Endodermal cell (in vitro differentiated cells): ENCODE measurements at regions not wholly inside any gene's neighbourhood (a gene's known extent, or its start where the extent isn't known, plus 50 kb on each side); places are given as distances from the start of the nearest gene placed in this dataset.

Experiments
- DNase-seq: peaks from one replicate; pipeline ENCODE4 v3.0.0-alpha.2; 2017
- H3K27ac ChIP-seq: 2 replicates; pipeline ENCODE4 v1.5.1; 2013; ENCODE audit warnings: mild to moderate bottlenecking, low read depth, low read length, moderate library complexity
- H3K27me3 ChIP-seq: 2 replicates; pipeline ENCODE4 v1.6.1; 2013; ENCODE audit warnings: mild to moderate bottlenecking, low read length, moderate library complexity; ENCODE audit not compliant: insufficient read depth, control insufficient read depth, poor library complexity, severe bottlenecking
- H3K36me3 ChIP-seq: 2 replicates; pipeline ENCODE4 v1.7.0; 2013; ENCODE audit warnings: mild to moderate bottlenecking, low read length, moderate library complexity; ENCODE audit not compliant: control insufficient read depth, insufficient read depth
- H3K4me1 ChIP-seq: one replicate; pipeline ENCODE4 v1.7.0; 2013; ENCODE audit warnings: low read length; ENCODE audit not compliant: control insufficient read depth, insufficient read depth
- H3K4me3 ChIP-seq: 2 replicates; pipeline ENCODE4 v1.5.1; 2013; ENCODE audit warnings: mild to moderate bottlenecking, low read length, moderate library complexity
- H3K9ac ChIP-seq: 2 replicates; pipeline ENCODE4 v1.6.1; 2013; ENCODE audit warnings: mild to moderate bottlenecking, low read length, moderate library complexity; ENCODE audit not compliant: poor library complexity, severe bottlenecking; ENCODE audit errors: extremely low read depth
- H3K9me3 ChIP-seq: 2 replicates; pipeline ENCODE4 v1.6.1; 2013; ENCODE audit warnings: mild to moderate bottlenecking, low read length, moderate library complexity; ENCODE audit not compliant: control insufficient read depth
- H3K27ac Mint-ChIP-seq: 2 replicates; pipeline ENCODE4 v1.8.0; 2020; ENCODE audit warnings: mixed read lengths
- H3K27me3 Mint-ChIP-seq: 2 replicates; pipeline ENCODE4 v1.8.0; 2021; ENCODE audit warnings: mild to moderate bottlenecking, mixed read lengths; ENCODE audit not compliant: insufficient read depth
- H3K36me3 Mint-ChIP-seq: 2 replicates; pipeline ENCODE4 v1.8.0; 2020; ENCODE audit warnings: low read depth, mixed read lengths
- H3K4me1 Mint-ChIP-seq: 2 replicates; pipeline ENCODE4 v1.8.0; 2020; ENCODE audit warnings: mixed read lengths
- H3K4me3 Mint-ChIP-seq: 2 replicates; pipeline ENCODE4 v1.8.0; 2020; ENCODE audit warnings: mild to moderate bottlenecking, moderate library complexity, mixed read lengths
- H3K9me3 Mint-ChIP-seq: 2 replicates; pipeline ENCODE4 v1.8.0; 2020; ENCODE audit warnings: mild to moderate bottlenecking, mixed read lengths
- CTCF ChIP-seq: fragments of 200-600 bp; sonication (generic); conservative IDR thresholded peaks from 2 replicates; pipeline ENCODE4 v1.5.0; 2021; ENCODE audit warnings: antibody characterized with exemption, mild to moderate bottlenecking
- WGBS, 2 experiments: methylation state at CpG; one replicate each; pipeline versions ENCODE4 v1.1.5 to v1.1.7; 2013; ENCODE audit warnings: missing lambda C conversion rate in 2 of 2, mixed read lengths in 1 of 2; ENCODE audit not compliant: insufficient coverage in 1 of 2, insufficient read length in 1 of 2; 5-methylcytosine and 5-hydroxymethylcytosine counted together

- H3K27ac ChIP-seq = no peak overlapping the region
- Mint-ChIP-seq H3K36me3 (peaks cover 2% of the 10 kb centered on the region), H3K4me3 (no peak overlapping the region), H3K4me1 (peaks cover 14% of the 10 kb centered on the region), H3K27me3 (no peaks in the 10 kb centered on the region), H3K27ac (no peak overlapping the region), H3K9me3 (peaks cover 7% of the 10 kb centered on the region)
- peaks cover 10% of the 10 kb centered on the region for H3K9me3 ChIP-seq
- DNase-seq = no peak
- H3K36me3 ChIP-seq = no peaks in the 10 kb centered on the region
- H3K27me3 ChIP-seq = no peaks in the 10 kb centered on the region
- no peak overlapping the region for H3K4me3 ChIP-seq
- TF ChIP-seq CTCF = no peak
- no peaks in the 10 kb centered on the region for H3K4me1 ChIP-seq
- H3K9ac ChIP-seq = no peak overlapping the region
These were observed 634.2 kb upstream of the AUTS2 start for GRCh38 chr7:68964060-68964459.

- no peaks in the 10 kb centered on the region for H3K27me3 Mint-ChIP-seq
- WGBS, 2 experiments = 80 to 95% methylated on average over 1 to 3 of the region's 3 CpGs
These were observed 632.9 kb upstream of the AUTS2 start for GRCh38 chr7:68965351-68965750.

GRCh38 chr7:68967598-68967997, 630.7 kb upstream of the AUTS2 start:
- Histone ChIP-seq H3K9me3 (peaks cover 7% of the 10 kb centered on the region), H3K9ac (no peak overlapping the region), H3K27me3 (no peaks in the 10 kb centered on the region), H3K4me1 (no peaks in the 10 kb centered on the region), H3K4me3 (no peak overlapping the region), H3K36me3 (no peaks in the 10 kb centered on the region), H3K27ac (no peak overlapping the region)
- Mint-ChIP-seq H3K27me3 (no peaks in the 10 kb centered on the region), H3K4me3 (no peak overlapping the region), H3K9me3 (peaks cover 22% of the 10 kb centered on the region), H3K36me3 (peaks cover 2% of the 10 kb centered on the region), H3K27ac (no peak overlapping the region), H3K4me1 (peaks cover 24% of the 10 kb centered on the region)
- no peak for DNase-seq
- no peak for TF ChIP-seq CTCF

More at GRCh38 chr7:68965351-68965750, 632.9 kb upstream of the AUTS2 start:
- Mint-ChIP-seq H3K4me1 (peaks cover 14% of the 10 kb centered on the region), H3K36me3 (peaks cover 2% of the 10 kb centered on the region), H3K9me3 (peaks cover 18% of the 10 kb centered on the region), H3K4me3 (no peak overlapping the region), H3K27ac (no peak overlapping the region)
- Histone ChIP-seq H3K27ac (no peak overlapping the region), H3K4me3 (no peak overlapping the region), H3K27me3 (no peaks in the 10 kb centered on the region), H3K9ac (no peak overlapping the region), H3K9me3 (peaks cover 10% of the 10 kb centered on the region), H3K4me1 (no peaks in the 10 kb centered on the region), H3K36me3 (no peaks in the 10 kb centered on the region)
- no peak for DNase-seq
- no peak for TF ChIP-seq CTCF
